Kidney epithelial cell (primary cell): ENCODE measurements at regions not wholly inside any gene's neighbourhood (a gene's known extent, or its start where the extent isn't known, plus 50 kb on each side); places are given as distances from the start of the nearest gene placed in this dataset.

Source experiments
- DNase-seq: peaks from one replicate; pipeline ENCODE4 v3.0.0-alpha.2; 2010; ENCODE audit warnings: low read depth
- H3K27me3 ChIP-seq: 2 replicates; pipeline ENCODE4 v1.6.0; 2011; ENCODE audit warnings: low read length; ENCODE audit not compliant: control insufficient read depth, insufficient read depth
- H3K36me3 ChIP-seq: 2 replicates; pipeline ENCODE4 v1.5.1; 2011; ENCODE audit warnings: low read length; ENCODE audit not compliant: control insufficient read depth, insufficient read depth
- H3K4me3 ChIP-seq: 2 replicates; pipeline ENCODE4 v1.5.1; 2011; ENCODE audit warnings: low read depth, mild to moderate bottlenecking, control low read depth, low read length
- TF ChIP-seq, protein P1 (sequence below): IDR thresholded peaks from 2 replicates; pipeline ENCODE4 v1.5.1; 2011; ENCODE audit warnings: mild to moderate bottlenecking, moderate library complexity, low read length, control low read depth, inconsistent platforms; ENCODE audit not compliant: insufficient read depth, poor library complexity, severe bottlenecking

DNA sequence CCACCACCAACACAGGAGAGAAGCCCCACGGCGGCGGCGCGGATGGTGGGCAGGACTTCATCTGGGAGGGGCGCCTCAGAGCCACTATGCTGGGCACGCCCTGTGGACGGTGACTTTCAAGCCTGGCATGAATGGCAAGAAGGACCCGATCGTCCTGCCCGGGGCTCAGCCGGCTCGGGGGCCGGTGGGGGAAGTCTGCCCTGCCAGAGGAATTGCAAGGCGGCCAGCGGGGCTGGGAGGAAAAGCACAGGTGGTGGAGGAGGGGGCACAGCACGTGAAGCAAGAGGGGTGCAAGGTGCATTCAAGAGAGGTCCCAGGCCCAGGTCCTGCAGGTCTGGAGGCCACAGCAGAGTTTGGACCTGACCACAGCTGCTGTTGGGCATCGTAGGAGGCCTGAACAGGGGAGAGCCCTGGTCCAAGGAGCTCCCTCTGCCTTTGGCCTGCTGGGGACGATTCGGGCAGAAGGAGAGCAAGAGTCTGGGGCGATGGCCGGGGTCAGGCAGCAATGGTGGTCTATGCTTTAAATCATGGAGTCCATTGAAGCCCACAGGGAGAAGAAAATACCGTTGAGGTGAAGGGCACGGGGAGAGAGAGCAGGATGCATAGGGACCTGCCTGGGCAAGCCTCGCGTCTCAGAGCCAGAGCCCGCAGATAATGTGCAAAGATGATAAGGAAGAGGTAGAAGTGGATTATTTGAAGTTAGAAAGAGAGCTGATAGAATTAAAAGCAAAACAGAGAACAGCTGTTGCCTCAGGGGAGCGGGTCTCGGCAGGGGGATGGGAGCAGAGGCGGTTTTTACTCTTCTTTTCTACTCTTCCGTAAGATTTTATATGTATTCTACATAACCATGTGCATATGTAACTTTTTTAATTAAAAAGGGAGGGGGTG lies 82.6 kb upstream of the SHISAL1 start:
- no peak for DNase-seq
- no peak overlapping the region for H3K4me3 ChIP-seq
- TF ChIP-seq, protein P1, sequence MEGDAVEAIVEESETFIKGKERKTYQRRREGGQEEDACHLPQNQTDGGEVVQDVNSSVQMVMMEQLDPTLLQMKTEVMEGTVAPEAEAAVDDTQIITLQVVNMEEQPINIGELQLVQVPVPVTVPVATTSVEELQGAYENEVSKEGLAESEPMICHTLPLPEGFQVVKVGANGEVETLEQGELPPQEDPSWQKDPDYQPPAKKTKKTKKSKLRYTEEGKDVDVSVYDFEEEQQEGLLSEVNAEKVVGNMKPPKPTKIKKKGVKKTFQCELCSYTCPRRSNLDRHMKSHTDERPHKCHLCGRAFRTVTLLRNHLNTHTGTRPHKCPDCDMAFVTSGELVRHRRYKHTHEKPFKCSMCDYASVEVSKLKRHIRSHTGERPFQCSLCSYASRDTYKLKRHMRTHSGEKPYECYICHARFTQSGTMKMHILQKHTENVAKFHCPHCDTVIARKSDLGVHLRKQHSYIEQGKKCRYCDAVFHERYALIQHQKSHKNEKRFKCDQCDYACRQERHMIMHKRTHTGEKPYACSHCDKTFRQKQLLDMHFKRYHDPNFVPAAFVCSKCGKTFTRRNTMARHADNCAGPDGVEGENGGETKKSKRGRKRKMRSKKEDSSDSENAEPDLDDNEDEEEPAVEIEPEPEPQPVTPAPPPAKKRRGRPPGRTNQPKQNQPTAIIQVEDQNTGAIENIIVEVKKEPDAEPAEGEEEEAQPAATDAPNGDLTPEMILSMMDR, result no peak
- H3K27me3 ChIP-seq, result peaks cover 47% of the 10 kb centered on the region
- H3K36me3 ChIP-seq, result no peaks in the 10 kb centered on the region

DNA sequence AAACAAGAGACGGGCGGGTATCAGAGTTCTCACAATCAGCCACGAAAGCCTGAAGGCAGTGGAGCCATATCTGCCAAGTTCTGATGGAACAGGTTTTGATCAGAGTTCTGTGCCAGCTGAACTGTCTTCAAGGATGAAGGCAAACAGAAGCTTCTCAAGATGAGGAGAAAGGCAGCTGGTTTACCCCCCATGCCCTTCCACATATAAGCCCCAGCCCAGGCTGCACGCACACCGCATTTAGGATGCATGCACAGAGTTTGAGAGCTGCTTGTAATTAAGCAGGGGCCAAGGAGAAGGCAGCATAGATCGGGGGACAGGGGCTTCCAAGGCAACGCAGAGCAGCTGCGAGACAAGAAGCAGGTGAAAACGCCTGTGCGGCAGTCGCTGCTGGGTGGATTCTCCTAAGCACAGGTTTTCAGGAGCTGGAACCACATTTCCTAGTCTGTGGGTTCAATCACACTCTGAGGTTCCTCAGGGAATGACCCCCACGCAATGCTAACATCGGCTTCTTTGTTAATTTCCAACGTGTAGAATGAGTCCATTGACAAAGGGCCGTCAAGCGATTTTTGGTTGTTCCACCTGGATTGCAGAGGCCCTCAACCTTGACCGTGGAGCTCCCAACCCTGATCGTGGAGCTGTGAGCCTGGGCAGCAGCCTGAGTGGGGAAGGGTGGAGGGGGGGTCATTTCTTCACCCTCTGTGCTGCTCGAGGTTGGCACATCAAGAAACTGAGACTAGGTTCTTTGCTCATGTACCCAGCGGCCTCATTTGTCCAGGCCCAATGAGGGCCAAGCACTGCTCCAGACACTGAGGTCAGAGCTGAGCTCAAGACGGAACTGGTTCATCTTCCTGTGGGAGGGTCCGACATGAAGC lies 81.7 kb upstream of the SHISAL1 start:
- Histone ChIP-seq H3K4me3 (no peak overlapping the region), H3K36me3 (no peaks in the 10 kb centered on the region), H3K27me3 (peaks cover 39% of the 10 kb centered on the region)
- TF ChIP-seq, protein P1, result no peak
- no peak for DNase-seq

DNA sequence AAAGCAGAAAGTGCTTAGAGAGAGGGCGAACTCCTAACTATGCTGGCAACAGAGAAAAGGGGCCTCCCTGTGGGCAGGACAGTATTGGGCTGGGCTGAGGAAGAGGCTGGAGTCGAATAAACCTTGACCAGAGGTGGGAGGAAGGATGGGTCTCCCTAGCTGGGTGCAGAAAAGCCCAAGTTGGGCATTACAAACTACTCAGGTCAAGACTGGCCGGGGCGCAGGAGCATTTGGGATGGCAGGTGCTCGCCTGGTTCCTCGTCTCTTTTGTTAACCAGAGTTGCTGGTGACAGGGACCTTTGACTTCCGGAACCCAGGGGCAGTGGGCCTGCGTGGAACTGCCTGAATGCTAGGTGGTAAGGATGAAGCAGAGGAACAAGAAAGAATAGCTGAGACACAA lies 80.3 kb upstream of the SHISAL1 start:
- Histone ChIP-seq H3K36me3 (no peaks in the 10 kb centered on the region), H3K4me3 (no peak overlapping the region), H3K27me3 (peaks cover 41% of the 10 kb centered on the region)
- DNase-seq, result no peak
- TF ChIP-seq, protein P1, result no peak

DNA sequence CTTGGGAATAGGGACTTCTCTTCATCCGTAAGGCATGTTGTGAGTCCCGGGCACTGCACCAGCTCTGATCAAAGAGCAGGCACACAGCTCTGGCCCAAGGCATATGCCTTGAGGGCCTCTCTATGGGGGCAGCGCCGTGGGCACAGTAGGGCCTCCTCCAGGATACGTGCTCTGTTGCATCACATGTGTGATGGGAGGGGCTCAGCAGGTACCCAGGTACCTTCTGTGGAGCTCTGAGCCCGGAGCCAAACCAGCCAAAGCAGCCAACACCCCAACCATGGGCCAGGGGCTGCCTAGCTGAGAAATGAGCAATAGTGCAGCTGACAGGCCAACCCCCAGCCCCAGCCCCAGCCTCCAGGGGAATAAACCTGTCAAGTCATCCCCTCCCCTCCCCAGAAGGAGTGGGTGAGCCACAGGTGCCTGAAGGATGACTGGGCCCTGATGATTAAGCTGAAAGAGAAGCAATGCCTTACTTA lies 79.7 kb upstream of the SHISAL1 start:
- TF ChIP-seq, protein P1, result no peak
- no peak for DNase-seq
- H3K36me3 ChIP-seq, result no peaks in the 10 kb centered on the region
- H3K27me3 ChIP-seq, result peaks cover 41% of the 10 kb centered on the region
- no peak overlapping the region for H3K4me3 ChIP-seq

DNA sequence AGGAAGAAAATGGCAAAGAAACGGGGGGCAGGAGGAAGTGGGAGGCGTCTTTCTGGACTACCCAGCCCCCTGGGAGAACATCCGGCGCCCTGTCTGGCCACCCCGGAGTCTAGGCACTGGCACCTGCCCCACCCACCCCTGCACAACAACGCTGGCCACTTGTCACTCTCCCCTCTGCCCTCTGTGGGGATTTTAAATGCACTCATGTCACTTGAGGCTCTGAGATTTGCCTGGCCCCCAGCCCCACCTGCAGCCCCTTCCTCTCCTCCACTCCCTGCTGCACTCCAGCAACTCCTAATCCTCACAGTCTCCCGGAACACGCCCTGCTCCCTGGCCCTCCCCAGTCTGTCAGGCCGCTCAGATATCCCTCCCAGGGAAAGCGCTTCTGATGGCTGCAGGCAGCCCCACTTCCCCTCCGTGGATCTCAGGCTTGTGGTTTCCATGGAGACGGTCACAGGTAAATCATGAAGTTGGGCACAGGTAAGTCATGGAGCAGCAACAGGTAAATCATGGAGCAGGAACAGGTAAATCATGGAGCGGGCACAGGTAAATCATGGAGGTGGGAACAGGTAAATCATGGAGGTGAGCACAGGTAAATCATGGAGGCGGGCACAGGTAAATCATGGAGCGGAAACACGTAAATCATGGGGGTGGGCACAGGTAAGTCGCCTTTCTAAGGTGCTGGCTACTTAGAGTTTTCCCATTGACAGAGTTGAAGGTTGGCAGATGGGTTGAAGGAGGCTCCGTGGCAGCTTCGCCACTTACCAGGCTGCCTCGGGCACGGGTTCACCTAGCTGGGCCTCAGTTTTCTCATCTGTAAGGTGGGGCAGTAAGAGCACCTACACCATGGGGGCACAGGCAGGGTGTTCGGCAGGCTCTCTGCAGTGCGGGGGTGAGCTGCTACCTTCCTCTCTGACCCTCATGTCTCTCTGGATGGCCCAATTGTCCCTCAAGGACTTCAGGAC lies 79.0 kb upstream of the SHISAL1 start:
- Histone ChIP-seq H3K4me3 (no peak overlapping the region), H3K27me3 (peaks cover 40% of the 10 kb centered on the region), H3K36me3 (no peaks in the 10 kb centered on the region)
- DNase-seq, result no peak
- TF ChIP-seq, protein P1, result no peak
